GM18498 (cell line): ENCODE measurements at regions not wholly inside any gene's neighbourhood (a gene's known extent, or its start where the extent isn't known, plus 50 kb on each side); places are given as distances from the start of the nearest gene placed in this dataset.
"Not testable (repeated sequence)": the region's sequence is repeated elsewhere in the genome, so short reads cannot be mapped to it uniquely, and the experiment has no call there.

ENCODE experiments used
- ATAC-seq: cut with Tn5 transposase; IDR thresholded peaks from one replicate; pipeline ENCODE4 v1.9.1; 2021; ENCODE audit warnings: mild to moderate bottlenecking, moderate library complexity; ENCODE audit not compliant: unreplicated experiment

DNA sequence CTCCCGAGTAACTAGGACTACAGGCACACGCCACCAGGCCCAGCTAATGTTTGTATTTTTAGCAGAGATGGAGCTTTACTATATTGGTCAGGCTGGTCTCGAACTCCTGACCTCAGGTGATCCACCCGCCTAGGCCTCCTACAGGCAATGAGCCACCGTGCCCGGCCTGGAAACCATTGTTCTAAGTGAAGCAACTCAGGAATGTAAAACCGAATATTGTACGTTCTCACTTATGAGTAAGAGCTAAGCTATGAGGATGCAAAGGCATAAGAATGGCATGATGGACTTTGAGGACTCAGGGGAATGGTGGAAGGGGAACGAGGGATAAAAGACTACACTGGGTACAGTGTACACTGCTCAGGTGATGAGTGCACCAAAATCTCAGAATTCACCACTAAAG lies 235.1 kb upstream of the AUTS2 start:
- no peak for ATAC-seq

DNA sequence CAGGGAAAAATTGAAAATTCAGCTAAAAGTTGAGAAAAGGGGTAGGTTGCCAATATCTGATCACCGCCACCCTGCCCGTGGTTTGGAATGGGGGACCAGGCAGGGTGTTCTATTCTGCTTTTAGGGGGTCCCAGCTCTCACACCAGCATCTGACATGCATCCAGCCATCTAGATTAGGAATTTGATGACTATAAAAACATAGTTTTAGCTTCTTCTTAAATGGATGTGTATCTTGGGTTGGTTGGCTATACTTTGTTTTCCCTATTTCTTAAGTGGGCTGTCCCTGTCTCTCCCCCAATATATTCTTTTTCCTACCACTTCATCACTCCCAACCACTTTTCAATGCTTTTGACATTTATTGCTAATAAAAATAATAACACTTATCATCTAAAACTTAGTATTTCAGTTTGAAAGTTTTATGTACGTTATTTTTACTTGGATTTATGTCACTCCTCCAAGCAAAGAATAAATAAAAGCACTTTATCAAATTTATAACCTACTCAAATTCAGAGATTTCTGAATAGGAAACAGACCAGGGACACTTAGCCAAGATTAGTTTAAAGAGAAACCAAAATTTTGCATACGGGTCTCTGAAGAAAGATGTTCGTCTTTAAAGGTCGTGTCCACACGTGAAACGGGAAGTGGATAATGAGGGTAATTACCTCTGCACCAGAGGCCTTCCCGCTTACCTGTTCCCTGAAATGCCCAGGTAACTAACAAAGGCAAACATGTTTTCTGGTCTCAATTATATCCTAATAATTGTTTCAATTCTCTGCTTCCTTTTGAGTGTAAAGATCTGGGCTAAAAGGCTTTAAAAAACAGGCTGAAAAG lies 233.2 kb upstream of the AUTS2 start:
- no peak for ATAC-seq

DNA sequence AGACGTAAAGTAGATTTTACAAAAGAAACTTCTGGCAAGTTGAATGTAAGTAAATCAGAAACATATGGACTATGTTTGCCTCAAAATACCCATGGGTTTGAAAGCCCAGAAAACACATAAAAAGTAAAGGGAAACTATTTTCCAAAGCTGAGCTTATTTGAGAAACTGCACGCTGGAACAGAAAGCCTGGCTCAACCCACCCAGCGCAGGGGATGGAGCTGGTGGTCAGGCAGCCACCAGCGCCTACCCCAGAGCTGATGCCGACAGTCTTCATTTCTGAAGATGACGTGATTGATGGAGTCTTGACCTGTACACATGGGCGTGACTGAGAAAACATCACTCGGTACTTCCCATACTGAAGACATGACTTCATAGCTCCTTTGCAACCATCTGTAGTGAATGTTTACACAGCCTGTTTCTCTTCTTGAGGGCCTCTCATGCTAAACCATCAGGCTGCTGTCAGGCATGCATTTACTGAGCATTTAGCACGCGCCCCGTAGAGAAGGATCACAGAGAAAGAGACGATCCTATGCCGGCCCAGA lies 232.6 kb upstream of the AUTS2 start:
- ATAC-seq: no peak

DNA sequence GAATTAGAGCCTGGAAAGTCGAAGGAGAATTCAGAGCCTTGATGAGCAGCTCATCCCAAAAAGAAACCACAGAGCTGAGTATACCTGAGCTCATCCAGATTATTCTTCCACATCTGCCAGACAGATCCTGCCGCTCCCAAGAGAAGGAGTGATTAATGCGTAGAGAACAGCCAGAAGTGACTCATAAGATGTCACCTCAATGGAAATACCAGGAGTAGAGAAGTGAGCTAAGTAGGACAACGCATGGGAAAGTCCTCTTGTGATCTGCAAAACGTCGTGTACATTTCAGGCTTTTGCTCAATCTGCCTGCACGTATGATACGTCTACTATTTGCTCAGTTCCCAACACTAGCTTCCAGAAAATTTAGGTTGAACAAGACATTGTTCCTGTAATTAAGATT lies 230.5 kb upstream of the AUTS2 start:
- ATAC-seq: no peak

DNA sequence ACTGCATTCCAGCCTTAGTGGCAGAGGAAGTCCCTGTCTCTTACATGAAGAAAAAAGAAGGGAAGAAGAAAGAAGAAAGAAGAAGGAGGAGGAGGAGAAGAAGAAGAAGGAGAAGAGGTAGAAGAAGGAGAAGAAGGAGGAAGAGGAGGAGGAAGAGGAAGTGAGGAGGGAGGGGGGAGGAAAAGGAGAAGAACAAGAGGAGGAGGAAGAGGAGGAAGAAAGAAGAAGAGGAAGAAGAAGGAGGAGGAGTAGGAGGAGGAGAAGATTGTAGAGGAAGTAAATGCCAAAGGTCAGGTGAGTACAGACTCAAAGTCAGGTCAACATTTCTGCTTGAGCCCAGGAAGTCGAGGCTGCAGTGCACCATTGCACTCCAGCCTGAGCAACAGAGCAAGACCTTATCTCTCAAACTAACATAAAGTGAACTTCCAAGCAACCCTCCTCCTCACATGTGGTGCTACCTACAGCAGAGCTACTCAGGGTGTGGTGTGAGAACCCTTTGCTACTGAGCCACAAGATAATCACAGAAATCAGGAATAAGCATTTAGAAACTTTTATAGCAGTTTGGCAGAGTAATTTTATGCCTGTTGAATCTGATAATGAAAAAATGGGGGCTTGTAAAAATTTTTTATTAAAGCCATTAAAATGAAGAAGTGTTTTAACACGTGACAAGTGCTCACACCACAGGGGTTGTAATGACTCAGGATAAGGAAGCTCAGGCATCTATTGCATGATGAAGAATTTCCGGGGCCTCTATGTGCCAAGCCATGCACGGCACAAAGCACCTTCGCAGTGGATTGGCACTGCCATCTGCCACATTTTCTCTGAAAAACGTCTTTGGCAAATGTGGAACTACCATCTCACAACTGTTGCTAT lies 224.9 kb upstream of the AUTS2 start:
- ATAC-seq: no peak

DNA sequence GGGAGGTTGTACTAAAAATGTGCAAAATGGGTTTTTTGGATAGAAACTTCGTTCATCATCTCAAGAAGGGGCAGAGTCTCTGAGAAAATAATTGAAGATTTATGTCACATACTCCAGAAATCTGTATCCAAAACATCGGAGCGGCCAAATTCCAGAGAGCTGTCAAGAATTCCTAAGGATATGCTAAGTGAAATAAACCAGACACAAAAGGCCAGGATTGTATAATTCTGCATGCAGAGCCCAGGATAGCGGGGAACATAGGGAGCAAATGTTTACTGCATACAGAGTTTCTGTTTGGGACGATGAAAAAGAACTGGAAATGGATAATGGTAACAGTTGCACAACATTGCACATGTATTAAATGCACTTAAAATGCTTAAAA lies 224.2 kb upstream of the AUTS2 start:
- ATAC-seq: no peak

DNA sequence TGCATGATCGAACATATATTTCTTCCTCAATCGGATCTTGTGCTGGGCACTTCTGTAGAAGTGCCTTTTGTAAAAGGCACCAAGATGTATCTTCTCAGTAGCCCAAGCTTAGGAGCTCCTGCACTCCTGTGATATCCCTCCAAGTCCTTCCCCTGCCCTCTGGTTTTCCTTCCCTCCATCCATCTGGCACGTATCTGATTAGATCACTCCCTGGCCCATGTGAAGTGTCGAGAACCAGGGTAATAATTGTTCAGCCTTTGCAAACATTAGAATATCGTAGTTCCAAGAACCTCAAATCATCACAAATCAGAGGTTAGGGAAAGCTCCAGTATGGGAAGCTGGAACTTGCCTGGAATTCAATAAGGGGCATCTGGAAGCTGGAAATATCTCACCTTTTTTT lies 221.1 kb upstream of the AUTS2 start:
- ATAC-seq: no peak

DNA sequence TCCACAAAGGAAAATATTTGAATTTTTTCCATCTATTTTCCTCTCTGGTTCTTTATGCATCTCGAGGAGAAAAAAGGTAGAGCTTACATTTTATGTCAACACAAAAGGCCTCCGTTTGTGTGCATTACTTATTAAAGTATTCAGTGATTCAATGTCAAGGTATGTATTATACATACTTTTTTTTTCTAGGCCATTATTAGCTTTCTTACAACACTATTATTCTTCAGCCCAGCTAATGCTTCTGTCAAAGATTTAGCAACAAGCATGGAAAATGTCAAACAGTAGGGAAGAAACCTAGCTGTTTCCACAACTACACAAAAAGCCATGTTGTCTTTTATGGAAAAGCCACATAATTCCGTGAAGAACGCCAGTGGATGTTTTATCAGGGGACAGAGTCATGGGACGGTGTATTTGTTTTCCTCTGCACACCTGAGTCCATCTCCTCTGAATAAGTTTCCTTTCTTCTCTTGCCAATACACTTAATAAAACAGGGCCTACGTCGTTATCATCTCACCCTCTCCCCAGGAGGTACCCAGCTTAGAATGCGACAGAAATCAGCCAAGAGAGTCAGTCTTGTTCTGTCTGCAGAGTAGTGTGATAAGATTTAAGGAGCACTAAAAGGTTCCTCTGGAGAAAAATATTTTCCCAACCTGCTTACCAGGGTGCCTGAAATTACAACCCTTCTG lies 209.7 kb upstream of the AUTS2 start:
- ATAC-seq: no peak

DNA sequence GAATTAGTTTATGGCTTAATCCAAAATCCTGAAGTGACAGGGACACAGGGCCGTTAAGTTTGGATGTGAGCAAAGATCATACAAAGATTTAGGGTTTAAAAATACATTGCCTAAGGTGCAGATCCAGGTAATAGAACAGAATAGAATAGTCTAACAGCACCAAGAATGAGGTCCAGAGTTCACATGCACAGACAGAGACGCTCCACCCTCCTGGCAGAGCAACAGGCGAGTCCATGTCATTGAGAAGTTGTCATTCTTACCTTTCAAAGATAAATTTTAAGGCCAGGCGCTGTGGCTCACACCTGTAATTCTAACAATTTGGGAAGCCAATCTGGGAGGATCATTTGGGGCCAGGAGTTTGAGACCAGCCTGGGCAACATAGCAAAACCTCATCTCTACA lies 209.1 kb upstream of the AUTS2 start:
- ATAC-seq: no peak

DNA sequence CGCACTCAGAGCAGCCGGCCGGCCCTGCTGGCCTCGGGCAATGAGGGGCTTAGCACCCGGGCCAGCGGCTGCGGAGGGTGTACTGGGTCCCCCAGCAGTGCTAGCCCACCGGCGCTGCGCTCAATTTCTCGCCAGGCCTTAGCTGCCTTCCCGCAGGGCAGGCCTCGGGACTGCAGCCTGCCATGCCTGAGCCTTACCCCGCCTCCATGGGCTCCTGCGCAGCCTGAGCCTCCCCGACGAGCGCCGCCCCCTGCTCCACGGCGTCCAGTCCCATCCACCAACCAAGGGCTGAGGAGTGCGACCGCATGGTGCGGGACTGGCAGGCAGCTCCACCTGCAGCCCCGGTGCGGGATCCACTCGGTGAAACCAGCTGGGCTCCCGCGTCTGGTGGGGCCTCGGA lies 204.4 kb upstream of the AUTS2 start:
- not testable (repeated sequence) for ATAC-seq

DNA sequence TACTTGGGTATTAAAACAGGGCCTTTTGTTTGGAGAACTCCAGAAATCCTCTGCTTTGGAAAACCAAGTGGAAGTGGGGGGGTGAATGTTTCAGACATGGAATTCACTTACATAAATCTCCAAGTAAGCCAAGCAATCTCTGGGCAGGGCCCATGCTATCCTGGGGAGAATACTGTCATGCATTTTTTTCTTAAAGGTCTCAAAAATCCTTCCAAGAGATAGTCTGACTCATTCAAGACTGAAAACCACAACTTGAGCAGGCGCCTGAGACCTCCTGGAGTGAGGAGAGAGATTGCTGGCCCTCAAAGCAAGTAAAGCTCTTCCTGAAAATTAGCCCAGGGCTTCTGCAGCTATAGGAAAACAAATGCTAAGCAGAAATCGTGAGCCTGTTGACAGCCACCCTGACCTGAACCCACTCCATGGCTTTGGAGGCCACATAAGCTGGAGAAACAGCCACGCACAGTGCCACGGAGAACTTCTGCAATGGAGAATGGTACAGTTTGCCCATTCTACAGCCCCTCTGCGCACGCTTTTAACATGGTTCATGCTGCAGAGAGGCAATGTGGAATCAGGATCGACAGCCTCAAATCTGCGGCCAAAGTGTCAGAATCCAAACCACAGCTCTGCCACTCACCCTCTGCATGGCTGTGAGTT lies 203.1 kb upstream of the AUTS2 start:
- no peak for ATAC-seq

DNA sequence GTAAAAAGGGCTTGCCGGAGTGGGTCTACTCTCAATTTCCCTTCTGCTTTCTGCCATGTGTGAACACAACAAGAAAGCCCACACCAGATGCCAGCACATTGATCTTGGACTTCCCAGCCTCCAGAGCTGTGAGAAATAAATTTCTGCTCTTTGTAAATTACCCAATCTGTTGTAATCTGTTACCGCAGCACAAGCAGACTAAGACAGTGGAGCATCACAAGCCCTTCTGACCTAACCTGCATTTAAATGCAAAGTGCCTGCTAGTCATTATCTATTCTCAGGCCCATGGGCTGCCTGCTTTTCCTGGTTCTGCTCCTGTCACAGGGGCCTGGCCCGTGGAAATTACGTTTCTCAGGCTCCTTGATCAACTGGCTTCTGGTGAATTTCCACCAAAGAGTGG lies 199.3 kb upstream of the AUTS2 start:
- no peak for ATAC-seq

DNA sequence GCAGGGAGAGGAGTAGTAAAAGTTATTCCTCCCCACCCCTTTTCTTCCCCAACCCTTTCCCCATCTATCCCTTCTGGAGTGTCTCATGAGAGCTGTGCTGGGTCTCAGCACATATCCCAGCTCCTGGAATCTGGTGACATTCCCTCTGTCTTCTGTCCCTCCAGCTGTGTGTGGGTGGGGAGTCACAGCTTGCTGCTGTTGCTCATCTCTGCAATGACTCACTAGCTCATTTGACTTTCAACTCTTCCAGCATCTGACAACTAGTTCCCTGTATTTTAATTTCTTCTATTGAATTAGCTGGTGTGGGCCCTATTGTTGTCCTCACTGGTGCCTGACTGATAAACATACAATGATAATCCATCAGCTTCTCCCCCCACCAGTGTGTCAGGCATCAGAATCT lies 198.9 kb upstream of the AUTS2 start:
- no peak for ATAC-seq

DNA sequence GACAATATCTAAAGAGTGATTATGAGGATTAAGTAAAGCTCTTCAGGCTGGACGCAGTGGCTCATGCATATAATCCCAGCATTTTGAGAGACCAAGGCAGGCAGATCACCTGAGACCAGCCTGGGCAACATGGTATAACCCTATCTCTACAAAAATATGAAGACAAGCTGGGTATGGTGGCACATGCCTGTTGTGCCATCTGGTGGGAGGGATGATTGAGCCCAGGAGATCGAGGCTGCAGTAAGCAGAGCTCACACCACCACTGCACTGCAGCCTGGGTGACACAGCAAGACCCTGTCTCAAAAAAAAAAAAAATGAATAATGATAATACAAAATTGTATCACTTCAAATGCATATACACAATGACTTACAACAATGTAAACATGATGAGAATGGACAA lies 195.6 kb upstream of the AUTS2 start:
- ATAC-seq: no peak

DNA sequence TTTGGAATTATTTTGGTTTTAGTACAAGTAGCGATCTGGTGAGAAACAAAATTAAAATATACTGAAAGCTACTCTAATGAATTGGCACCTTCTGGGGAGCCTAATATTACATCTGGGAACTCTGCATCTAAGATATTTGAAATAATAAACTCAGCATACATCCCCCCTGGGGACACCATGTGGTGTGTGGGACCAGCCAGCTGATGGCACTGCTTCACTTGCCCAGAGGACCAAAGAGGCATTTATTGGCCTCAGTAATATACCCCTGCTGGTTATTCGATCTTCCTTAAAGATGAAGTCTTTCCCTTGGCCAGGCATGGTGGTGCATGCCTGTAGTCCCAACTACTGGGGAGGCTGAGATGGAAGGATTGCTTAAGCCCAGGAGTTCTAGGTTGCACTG lies 195.1 kb upstream of the AUTS2 start:
- ATAC-seq: no peak

DNA sequence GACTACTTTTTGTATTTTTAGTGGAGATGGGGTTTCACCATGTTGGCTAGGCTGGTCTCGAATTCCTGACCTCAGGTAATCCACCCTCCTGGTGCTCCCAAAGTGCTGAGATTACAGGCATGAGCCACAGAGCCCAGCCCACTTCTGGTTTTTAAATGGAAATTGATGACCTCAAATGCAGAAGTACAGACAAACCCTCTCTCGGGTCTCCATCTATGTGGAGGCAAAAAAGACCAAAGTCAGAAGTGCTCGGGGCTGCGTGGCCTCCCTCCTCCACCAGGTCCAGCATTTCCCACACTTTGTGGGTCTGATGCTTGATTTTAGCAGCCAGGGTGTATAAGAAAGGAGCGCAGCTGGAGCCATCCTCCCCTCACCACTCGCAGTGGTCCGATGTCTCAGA lies 187.3 kb upstream of the AUTS2 start:
- ATAC-seq: no peak

DNA sequence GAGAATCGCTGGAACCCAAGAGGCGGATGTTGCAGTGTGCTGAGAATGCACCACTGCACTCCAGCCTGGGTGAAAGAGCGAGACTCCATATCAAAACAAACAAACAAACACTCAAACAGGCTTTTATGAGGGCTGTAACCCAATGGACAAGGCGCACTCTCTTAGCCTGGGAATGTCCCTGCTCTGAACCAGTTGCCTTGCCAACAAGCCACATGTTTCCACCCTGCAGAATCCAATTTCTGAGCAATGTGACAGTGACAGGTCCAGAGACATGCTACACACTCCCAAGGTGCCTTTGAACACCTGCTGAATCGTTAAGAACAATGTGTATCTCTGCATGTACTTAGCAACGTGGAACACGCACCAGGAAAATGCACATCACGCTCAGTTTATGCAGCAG lies 186.8 kb upstream of the AUTS2 start:
- ATAC-seq: no peak

DNA sequence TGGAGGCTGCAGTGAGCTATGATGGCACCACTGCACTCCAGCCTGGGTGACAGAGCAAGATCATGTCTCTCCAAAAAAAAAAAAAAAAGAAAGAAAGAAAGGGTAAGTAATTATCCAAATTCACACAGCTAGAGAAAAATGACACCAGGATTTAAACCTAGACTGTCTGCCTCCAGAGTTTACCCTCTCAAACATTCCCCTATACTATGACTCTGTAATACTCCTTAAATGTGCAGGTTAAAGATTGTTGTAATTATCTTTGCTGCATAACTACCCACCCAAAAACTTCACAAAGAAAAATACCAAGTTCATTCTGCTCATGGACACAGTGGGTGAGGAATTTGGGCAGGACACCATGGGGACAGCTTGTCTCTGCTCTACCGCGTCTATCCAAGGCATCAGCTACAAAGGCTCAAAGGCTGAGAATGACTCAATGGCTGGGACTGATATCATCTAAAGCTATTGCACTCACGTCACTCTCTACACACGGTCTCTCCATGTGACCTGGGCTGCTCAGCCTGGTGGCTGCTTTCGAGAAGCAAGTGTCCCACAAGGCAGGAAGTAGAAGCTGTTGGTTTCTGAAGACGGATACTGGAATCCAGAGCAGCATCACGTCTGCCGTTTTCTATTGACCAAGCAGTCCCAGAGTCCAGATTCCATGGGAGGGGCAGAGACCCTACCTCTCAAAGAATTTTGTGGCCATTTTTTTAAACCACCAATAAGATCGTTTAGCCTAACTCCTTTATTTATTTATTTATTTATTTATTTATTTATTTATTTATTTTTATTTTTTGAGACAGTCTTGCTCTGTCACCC lies 185.7 kb upstream of the AUTS2 start:
- peak; percentile 96 for ATAC-seq

DNA sequence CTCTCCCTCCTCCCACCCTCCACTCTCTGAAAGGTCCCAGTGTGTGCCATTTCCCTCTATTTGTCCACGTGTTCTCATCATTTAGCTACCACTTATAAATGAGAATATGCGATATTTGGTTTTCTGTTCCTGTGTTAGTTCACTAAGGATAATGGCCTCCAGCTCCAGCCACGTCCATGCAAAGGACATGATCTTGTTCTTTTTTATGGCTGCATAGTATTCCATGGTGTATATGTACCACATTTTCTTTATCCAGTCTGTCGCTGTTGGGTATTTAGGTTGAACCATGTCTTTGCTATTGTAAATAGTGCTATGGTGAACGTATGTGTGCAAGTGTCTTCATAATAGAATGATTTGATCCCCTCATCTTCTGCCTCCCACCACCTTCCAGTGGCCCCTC lies 183.7 kb upstream of the AUTS2 start:
- ATAC-seq: no peak
